ENCODE measurements at regions not wholly inside any gene's neighbourhood (a gene's known extent, or its start where the extent isn't known, plus 50 kb on each side); places are given as distances from the start of the nearest gene placed in this dataset.

- Histone ChIP-seq H4K20me1 (ENCODE audit: insufficient read depth) (no peaks in the 10 kb centered on the region), H3K4me1 (ENCODE audit: control insufficient read depth in 1 of 2, insufficient read depth in 2 of 2, low read length in 2 of 2) (peaks cover 6 to 10% of the 10 kb centered on the region in 2 experiments; a peak in 2 of 4 replicates), H2AFZ (ENCODE audit: low read depth, low read length, poor library complexity, severe bottlenecking) (no peak overlapping the region), H3K4me2 (ENCODE audit: low read length) (no peak overlapping the region), H3K9ac (ENCODE audit: low read length) (no peak overlapping the region), H3K9me2 (ENCODE audit: insufficient read depth) (no peaks in the 10 kb centered on the region), H3K9me3 (ENCODE audit: control insufficient read depth in 1 of 2, insufficient read depth in 1 of 2, low read depth in 1 of 2, low read length in 2 of 2) (no peaks in the 10 kb centered on the region), H3K4me3 (replicated peaks in 1 of 2; ENCODE audit: low read depth in 1 of 2, low read length in 2 of 2) (no peak overlapping the region), H3K36me3 (ENCODE audit: control insufficient read depth in 1 of 2, insufficient read depth in 2 of 2, low read length in 2 of 2) (no peaks in the 10 kb centered on the region), H3K27ac (ENCODE audit: low read depth, low read length) (no peak overlapping the region), H3K79me2 (ENCODE audit: insufficient read depth, low read length) (no peaks in the 10 kb centered on the region), H3K27me3 (ENCODE audit: insufficient read depth, low read length) (no peaks in the 10 kb centered on the region)
- RAD21 ChIA-PET (ENCODE audit: low non-redundant PET in 1 of 2, low total read pairs in 2 of 2, uncharacterized antibody in 2 of 2, unreplicated experiment in 2 of 2): no interaction called here
- CTCF ChIA-PET: no interaction called here
- POLR2A ChIA-PET: no interaction called here
- TF ChIP-seq REST (IDR thresholded peaks at IDR 0.05; ENCODE audit: low read depth) (no peak), POLR2A (IDR thresholded peaks at IDR 0.05; ENCODE audit: borderline replicate concordance, extremely low read depth, insufficient read depth, insufficient read length) (no peak), MAX (IDR thresholded peaks at IDR 0.05) (no peak), POLR2AphosphoS5 (IDR thresholded peaks at IDR 0.05; ENCODE audit: low read depth, low read length) (no peak), YY1 (IDR thresholded peaks at IDR 0.05; ENCODE audit: extremely low read depth, insufficient replicate concordance, low read depth, low read length) (no peak), FOSL1 (IDR thresholded peaks at IDR 0.05; ENCODE audit: low read depth) (no peak), TCF7L2 (IDR thresholded peaks at IDR 0.05; ENCODE audit: borderline replicate concordance, extremely low read depth, insufficient read depth, insufficient read length) (no peak), EGR1 (IDR thresholded peaks at IDR 0.05; ENCODE audit: low read depth) (no peak), ZFX (IDR thresholded peaks at IDR 0.05) (no peak), CTCF (IDR thresholded peaks at IDR 0.05 in 2 of 3, conservative IDR thresholded peaks at IDR 0.05 in 1 of 3; ENCODE audit: borderline replicate concordance in 1 of 3, insufficient read depth in 1 of 3, low read depth in 2 of 3, low read length in 2 of 3) (no peak), ZBTB33 (IDR thresholded peaks at IDR 0.05; ENCODE audit: extremely low read depth, insufficient replicate concordance, low read length) (no peak), JUND (IDR thresholded peaks at IDR 0.05) (no peak), ATF3 (IDR thresholded peaks at IDR 0.05) (no peak), ELF1 (IDR thresholded peaks at IDR 0.05; ENCODE audit: borderline replicate concordance, low read depth) (no peak), RAD21 (IDR thresholded peaks at IDR 0.05; ENCODE audit: low read depth) (no peak), ZNF274 (IDR thresholded peaks at IDR 0.05; ENCODE audit: low read depth, low read length) (no peak), SP1 (IDR thresholded peaks at IDR 0.05; ENCODE audit: low read depth) (no peak), CEBPB (IDR thresholded peaks at IDR 0.05; ENCODE audit: low read depth) (no peak), EZH2 (IDR thresholded peaks at IDR 0.05) (no peak), SRF (IDR thresholded peaks at IDR 0.05; ENCODE audit: low read depth) (no peak)
- no TSS peak for BruUV-seq (replicated peaks)
- ATAC-seq (no peak), DNase-seq (ENCODE audit: low read depth, low spot score) (no peak)
- intact Hi-C loops (cut with micrococcal nuclease): no loop called here
Observed at GRCh38 chr13:109680288-109680687, 106.1 kb downstream of the IRS2 start.

All from HCT116 (cell line).